ENCODE measurements at regions not wholly inside any gene's neighbourhood (a gene's known extent, or its start where the extent isn't known, plus 50 kb on each side); places are given as distances from the start of the nearest gene placed in this dataset.

GRCh38 chr20:19958928-19959327, 58.2 kb upstream of the NAA20 start:
- DNase-seq, result no peak

- no peak for DNase-seq
Measured at GRCh38 chr20:19960745-19961144, 56.4 kb upstream of the NAA20 start.

- DNase-seq, result no peak
Measured at GRCh38 chr20:19961293-19961692, 55.9 kb upstream of the NAA20 start.

- no peak for DNase-seq
Measured at GRCh38 chr20:19962958-19963357, 54.2 kb upstream of the NAA20 start.

- no peak for DNase-seq
Measured at GRCh38 chr20:19964289-19965265, 52.6 kb upstream of the NAA20 start.

GRCh38 chr20:19966840-19967239, 50.3 kb upstream of the NAA20 start:
- no peak for DNase-seq
